NCI-H1092 treated with DMSO at 0.1 percent for 48 hours (cell line): ENCODE measurements at regions not wholly inside any gene's neighbourhood (a gene's known extent, or its start where the extent isn't known, plus 50 kb on each side); places are given as distances from the start of the nearest gene placed in this dataset.

Experiments used
- DNase-seq: peaks from one replicate; lab custom pipeline; 2025; lab: John Stamatoyannopoulos, UW

GRCh38 chr13:73251626-73252265 lies 192.9 kb downstream of the KLF5 start:
- no peak for DNase-seq

DNA sequence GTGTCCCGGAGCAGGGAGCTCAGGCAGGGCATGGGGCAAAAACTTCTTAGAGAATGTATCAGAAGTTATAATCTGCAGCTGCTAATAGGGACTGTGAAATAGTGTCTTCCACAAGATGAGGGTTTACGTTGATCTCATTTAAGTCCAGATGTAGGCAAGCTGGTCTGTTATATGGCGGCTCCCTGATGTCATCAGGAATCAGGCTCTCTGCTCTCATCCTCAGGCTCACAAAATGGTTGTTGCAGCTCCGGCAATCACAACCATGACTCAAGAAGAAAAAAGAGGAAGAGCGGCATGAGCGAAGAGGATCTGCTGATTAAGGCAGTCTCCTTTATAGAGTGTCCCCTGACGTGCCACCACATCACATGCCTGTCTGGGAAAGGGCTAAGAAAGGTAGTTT lies 191.3 kb downstream of the KLF5 start:
- DNase-seq, result no peak

DNA sequence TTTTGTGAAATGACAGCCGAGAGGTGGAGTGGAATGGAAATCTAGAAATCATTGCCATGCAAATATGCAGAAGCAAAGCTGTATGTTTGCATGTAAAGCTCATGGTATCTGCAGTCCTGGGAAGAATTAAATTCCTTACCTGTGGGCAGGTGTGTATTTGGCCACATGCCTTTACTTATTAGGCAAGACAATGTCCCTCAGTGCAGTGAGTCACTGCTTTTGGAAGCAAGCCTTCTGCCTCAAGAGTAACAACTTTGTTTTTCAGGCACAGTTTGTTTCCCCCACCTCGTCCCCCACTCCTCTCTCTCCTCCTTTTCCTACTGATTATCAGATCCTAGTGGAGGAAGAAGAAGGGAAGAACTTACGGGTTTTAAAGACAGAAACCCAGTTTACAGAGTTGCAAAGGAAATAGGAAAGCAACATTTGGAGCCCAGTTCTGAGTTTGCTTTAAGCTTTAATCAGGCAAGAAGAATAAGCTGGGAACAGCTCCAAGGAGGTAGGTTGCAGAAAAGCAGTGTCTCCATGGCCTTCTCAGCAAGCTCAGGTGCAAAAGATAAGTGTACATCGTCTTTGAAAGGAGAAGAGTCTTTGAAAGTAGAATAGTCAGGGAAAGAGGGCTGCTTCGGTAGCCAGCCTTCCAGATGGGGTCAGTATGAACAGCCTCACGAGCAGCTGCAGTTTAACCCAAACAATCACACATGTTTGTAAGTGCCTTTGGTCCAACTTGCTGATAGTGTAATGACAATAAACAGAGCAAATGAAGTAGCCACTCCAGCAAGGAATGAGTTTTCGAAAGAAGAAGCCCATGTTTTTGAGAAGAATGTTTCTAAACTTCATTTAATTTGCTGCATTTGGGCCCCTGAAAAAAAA lies 190.1 kb downstream of the KLF5 start:
- no peak for DNase-seq

DNA sequence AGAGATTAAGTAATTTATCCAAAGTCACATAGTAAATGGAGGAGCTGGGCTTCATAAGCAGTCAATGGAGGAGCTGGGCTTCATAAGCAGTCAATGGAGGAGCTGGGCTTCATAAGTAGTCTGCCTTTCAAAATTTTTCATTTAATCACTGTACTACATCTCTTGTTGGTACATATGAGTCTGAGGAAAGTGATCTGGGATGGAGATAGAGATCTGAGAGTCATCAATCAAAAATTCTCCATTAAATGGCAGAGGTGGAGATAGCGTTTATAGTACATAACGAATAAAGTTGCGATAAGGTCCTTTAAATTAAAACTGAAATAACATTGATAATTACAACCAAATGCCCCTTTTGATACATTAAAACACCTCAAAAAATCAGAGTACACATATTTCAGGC lies 189.3 kb downstream of the KLF5 start:
- no peak for DNase-seq

DNA sequence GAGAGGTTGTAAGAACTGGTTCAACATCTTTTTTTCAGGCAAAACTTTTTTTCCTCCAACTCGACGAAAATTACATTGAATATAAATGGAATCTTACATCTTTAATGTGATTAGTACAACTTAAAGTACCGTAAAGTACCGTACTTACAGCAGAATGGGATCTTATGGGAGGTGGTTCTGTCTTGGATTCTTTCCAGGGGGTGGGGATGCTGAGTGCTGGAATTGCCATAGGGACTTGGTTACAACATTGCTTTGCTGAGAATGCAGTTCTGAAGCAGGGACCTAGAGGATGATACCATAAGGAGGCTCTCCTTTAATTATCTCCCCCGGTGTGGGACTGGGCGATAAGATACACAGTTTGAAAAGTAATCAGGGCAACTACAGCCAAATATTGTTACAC lies 186.4 kb downstream of the KLF5 start:
- DNase-seq, result no peak

- DNase-seq, result no peak
These were observed 185.7 kb downstream of the KLF5 start for GRCh38 chr13:73244467-73244866.

DNA sequence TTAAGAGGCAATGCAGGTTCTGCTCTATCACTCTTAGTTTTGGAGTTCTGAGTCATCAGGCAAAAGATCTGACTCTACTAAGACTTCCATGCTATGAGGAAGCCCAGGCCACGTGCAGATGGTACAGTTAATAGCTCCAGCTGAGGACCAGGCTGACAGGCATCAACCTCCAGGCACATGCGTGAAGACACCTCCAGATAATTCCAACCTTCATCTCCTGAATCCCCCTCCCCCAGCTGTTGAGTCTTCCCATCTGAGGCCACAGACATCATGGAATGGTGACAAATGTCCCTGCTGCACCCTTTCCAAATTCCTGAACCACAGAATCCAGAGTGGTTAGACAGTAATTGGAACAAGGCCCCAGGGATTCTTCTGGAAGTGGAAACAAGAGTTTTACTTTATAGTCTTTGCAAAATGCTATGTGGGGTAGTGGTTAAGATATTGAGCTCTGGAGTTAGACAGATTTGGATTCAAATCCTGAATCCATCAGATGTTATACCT lies 183.8 kb downstream of the KLF5 start:
- no peak for DNase-seq

GRCh38 chr13:73240193-73240592 lies 181.4 kb downstream of the KLF5 start:
- DNase-seq, result no peak

GRCh38 chr13:73235385-73235784 lies 176.6 kb downstream of the KLF5 start:
- no peak for DNase-seq

DNA sequence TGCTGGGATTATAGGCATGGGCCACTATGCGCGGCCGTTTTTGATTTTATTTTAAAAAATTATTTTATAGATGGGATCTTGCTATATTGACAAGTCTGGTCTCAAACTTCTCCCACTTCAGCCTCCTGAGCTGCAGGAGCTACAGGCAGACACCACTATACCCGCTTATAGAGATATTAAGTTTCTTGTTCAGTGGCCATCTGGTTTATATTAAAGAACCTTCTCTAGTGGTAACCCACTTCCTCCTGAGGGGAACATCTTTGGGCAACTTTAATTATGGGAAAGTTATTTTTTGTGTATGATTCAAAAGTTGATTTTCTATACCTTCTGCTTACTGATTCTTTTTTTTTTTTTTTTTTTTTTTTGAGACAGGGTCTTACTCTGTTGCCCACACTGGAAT lies 172.7 kb downstream of the KLF5 start:
- no peak for DNase-seq

DNA sequence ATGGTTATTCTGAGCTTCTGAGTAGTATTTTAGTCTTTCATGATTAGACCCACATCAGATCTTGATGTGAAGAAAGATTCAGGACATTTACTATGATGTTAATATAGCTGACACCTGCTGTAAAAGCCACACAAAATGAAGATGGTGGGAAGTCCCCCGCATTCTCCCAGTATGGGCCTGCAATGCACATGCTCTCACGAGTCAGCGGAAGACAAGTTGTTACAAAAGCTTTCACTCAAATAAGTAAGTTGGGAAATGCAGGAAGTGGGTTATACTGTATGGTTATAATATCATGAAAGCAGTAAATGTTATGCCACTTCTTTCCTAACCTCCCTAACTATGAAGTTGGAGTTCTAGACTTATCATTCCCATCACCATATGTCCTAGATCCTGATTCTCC lies 171.9 kb downstream of the KLF5 start:
- no peak for DNase-seq

GRCh38 chr13:73228546-73228945 lies 169.7 kb downstream of the KLF5 start:
- no peak for DNase-seq

- no peak for DNase-seq
These were observed 167.2 kb downstream of the KLF5 start for GRCh38 chr13:73225990-73226389.

DNA sequence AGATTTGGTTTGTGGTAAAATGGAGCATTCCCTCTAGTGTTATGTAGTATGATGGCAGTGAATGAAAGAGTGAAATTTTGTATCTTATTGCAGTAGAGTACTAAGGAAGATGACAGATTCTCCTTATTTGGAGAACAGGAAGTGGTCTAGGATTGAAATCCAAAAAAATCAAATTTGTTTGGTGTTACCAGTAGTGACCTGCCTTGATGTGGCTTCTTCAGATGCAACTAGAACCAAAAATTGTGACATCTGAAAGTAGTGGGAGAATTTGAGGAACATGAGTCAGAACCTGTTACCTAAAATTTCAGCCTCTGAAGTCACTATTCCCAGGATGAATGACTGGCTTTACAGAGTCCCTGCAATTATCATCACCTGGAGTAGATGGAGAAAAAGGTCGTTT lies 165.9 kb downstream of the KLF5 start:
- DNase-seq, result no peak

DNA sequence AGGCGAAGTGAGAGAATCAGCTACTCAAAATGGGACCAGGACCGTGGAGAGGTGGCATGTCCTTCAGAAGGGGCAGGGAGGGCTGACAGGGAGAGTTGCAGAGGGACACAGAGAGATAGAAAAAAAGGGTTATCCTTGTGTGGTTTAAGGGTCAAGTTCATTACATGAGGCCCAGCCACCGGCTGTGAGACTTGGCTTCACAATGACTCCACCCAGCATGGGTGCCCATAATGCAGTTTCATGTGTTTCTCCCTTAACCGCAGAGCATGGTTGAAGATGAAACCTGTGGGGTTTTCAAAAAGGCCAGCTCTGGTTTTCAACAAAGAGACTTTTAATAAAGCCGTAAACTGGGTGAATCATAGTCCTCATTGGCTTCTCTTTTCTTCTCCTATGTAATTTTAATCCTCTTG lies 164.6 kb downstream of the KLF5 start:
- no peak for DNase-seq

- DNase-seq, result no peak
These were observed 164.0 kb downstream of the KLF5 start for GRCh38 chr13:73222627-73223305.

DNA sequence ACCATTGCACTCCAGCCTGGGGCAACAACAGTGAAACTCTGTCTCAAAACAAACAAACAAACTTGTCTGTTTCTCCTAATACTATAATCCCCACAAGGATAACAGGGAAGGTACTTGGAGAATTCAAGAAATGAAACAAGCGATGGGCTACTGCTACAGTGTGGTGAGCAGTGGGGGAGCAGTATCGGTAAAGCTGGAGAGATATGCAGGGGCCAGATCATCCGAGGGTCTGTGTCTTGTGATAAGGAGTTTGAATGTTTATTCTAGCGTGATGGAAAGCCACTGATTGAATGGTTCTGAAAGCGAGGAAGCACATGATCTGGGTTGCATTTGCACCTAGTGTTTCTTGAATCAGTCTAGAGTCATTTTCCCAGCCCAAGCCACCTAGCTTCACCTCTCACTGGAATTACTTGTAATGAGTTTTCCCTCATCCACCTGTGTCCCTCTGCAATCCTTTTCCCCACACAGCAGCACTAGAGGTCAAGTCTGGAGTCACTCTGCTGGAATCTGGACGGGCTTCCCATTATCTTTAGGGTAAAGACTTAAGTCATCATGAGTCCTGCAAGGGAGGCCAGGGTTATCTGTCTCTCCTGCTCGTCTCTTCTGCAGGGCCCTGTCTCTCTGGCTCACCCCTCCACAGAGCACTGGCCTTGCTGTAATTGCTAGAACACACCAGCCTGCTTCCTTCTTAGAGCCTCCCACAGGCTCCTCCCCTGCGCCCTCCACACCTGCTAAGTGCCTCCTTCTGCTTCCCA lies 162.3 kb downstream of the KLF5 start:
- no peak for DNase-seq

GRCh38 chr13:73218181-73218580 lies 159.4 kb downstream of the KLF5 start:
- DNase-seq, result no peak

DNA sequence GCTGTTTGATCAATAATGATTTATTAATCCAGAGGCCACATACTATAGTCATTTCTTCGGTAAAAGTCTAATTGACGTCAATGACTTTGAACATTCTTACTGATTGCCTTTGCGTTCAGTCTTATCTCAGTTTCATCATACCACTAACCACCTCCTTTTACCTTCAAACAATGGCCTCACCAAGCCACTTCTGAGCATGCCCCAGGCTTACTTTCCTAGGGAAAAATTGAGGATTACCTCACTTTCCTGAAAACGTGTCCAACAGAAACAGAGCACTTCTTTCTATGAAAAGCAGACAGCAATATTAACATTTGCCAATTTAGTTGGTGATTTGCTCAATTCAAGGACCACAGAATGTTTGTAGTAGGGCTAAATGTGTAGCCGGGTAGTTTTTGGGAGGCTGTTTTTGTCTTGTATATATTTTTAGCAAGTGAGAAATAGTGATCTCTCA lies 157.6 kb downstream of the KLF5 start:
- no peak for DNase-seq

GRCh38 chr13:73215823-73216222 lies 157.0 kb downstream of the KLF5 start:
- no peak for DNase-seq

- DNase-seq, result no peak
These were observed 153.7 kb downstream of the KLF5 start for GRCh38 chr13:73212482-73212881.
